ENCODE measurements at regions not wholly inside any gene's neighbourhood (a gene's known extent, or its start where the extent isn't known, plus 50 kb on each side); places are given as distances from the start of the nearest gene placed in this dataset.

- no peaks in the 10 kb centered on the region for H3K79me2 ChIP-seq (ENCODE audit: insufficient read depth, low read length)
- no peak overlapping the region for H3K4me3 ChIP-seq (ENCODE audit: insufficient read depth, low read depth, low read length)
- H3K9me3 ChIP-seq (ENCODE audit: insufficient read depth, low read depth, low read length): no peaks in the 10 kb centered on the region
- H2AFZ ChIP-seq (ENCODE audit: low read depth, low read length): no peak overlapping the region
- H3K27me3 ChIP-seq (ENCODE audit: insufficient read depth, low read length): no peaks in the 10 kb centered on the region
- Mint-ChIP-seq H3K9me3 (ENCODE audit: unreplicated experiment) (no peaks in the 10 kb centered on the region), H3K4me1 (ENCODE audit: low read depth, unreplicated experiment) (peaks cover 2% of the 10 kb centered on the region), H3K36me3 (ENCODE audit: low read depth, unreplicated experiment) (no peaks in the 10 kb centered on the region), H3K27me3 (ENCODE audit: low read depth, unreplicated experiment) (peaks cover 11% of the 10 kb centered on the region), H3K4me3 (ENCODE audit: unreplicated experiment) (no peak overlapping the region), H3K27ac (ENCODE audit: unreplicated experiment) (no peak overlapping the region)
- FAIRE-seq: no peak
- H3K4me1 ChIP-seq (ENCODE audit: insufficient read depth, low read length): no peaks in the 10 kb centered on the region
- no peak overlapping the region for H3K27ac ChIP-seq (ENCODE audit: low read depth, low read length)
- H3K9ac ChIP-seq (ENCODE audit: low read length): no peak overlapping the region
- no peak overlapping the region for H3K4me2 ChIP-seq (ENCODE audit: low read length)
- H4K20me1 ChIP-seq (ENCODE audit: insufficient read depth, low read length): no peaks in the 10 kb centered on the region
- no peak for DNase-seq (ENCODE audit: low read depth)
- H3K36me3 ChIP-seq (ENCODE audit: insufficient read depth, low read length): no peaks in the 10 kb centered on the region
- no peak for TF ChIP-seq EZH2 (IDR thresholded peaks at IDR 0.05; ENCODE audit: insufficient read depth, low read length)
- TF ChIP-seq CTCF (IDR thresholded peaks at IDR 0.05; ENCODE audit: insufficient read depth, low read depth, low read length): no peak
Observed at GRCh38 chr10:28434063-28434462, 98.9 kb upstream of the WAC start.

DNA sequence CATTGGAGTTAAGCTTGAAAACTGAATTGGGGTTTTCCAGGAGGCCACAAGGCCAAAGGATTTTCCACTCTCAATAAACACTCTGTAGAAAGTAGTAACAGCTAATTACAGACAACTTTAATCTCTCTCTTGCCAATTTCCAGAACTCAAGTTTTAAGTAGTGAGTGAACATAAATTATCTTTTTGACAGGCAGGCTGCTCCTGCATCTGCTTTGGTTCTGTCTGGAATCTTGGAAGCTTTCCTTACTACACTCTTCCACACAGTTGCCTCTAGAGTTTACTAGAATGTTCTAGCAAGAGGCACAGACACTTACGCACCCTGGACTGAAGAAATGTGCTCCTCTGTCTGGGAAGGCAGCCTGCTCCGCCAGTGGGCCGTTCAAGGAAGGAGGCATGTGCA is 90.5 kb upstream of the WAC start:
- FAIRE-seq: no peak
- no peaks in the 10 kb centered on the region for H3K4me1 ChIP-seq (ENCODE audit: insufficient read depth, low read length)

More for the DNA sequence above, 90.5 kb upstream of the WAC start:
- no peak overlapping the region for H2AFZ ChIP-seq (ENCODE audit: low read depth, low read length)
- H3K4me3 Mint-ChIP-seq (ENCODE audit: unreplicated experiment): no peak overlapping the region
- no peaks in the 10 kb centered on the region for H3K4me1 Mint-ChIP-seq (ENCODE audit: low read depth, unreplicated experiment)
- no peaks in the 10 kb centered on the region for H3K36me3 ChIP-seq (ENCODE audit: insufficient read depth, low read length)
- H3K9me3 ChIP-seq (ENCODE audit: insufficient read depth, low read depth, low read length): no peaks in the 10 kb centered on the region
- DNase-seq (ENCODE audit: low read depth): no peak
- no peak overlapping the region for H3K27ac Mint-ChIP-seq (ENCODE audit: unreplicated experiment)
- no peaks in the 10 kb centered on the region for H3K27me3 ChIP-seq (ENCODE audit: insufficient read depth, low read length)
- peaks cover 8% of the 10 kb centered on the region for H3K27me3 Mint-ChIP-seq (ENCODE audit: low read depth, unreplicated experiment)
- H3K9me3 Mint-ChIP-seq (ENCODE audit: unreplicated experiment): no peaks in the 10 kb centered on the region
- TF ChIP-seq CTCF (IDR thresholded peaks at IDR 0.05; ENCODE audit: insufficient read depth, low read depth, low read length): no peak
- no peak for TF ChIP-seq EZH2 (IDR thresholded peaks at IDR 0.05; ENCODE audit: insufficient read depth, low read length)
- no peaks in the 10 kb centered on the region for H4K20me1 ChIP-seq (ENCODE audit: insufficient read depth, low read length)
- H3K4me3 ChIP-seq (ENCODE audit: insufficient read depth, low read depth, low read length): no peak overlapping the region
- no peaks in the 10 kb centered on the region for H3K36me3 Mint-ChIP-seq (ENCODE audit: low read depth, unreplicated experiment)
- H3K27ac ChIP-seq (ENCODE audit: low read depth, low read length): no peak overlapping the region
- no peak overlapping the region for H3K4me2 ChIP-seq (ENCODE audit: low read length)
- H3K79me2 ChIP-seq (ENCODE audit: insufficient read depth, low read length): no peaks in the 10 kb centered on the region
- no peak overlapping the region for H3K9ac ChIP-seq (ENCODE audit: low read length)
